H1 (cell line): ENCODE measurements at regions not wholly inside any gene's neighbourhood (a gene's known extent, or its start where the extent isn't known, plus 50 kb on each side); places are given as distances from the start of the nearest gene placed in this dataset.

Source experiments
- CTCF ChIA-PET: fragments of 300-600 bp; sonication (Branson Sonifier 250); formaldehyde crosslinking; loops from one replicate; lab custom pipeline; 2021; ENCODE audit not compliant: partially characterized antibody; lab: Charles Lee
- POLR2A ChIA-PET: fragments of 300-600 bp; sonication (Branson Sonifier 250); formaldehyde crosslinking; loops from one replicate; lab custom pipeline; 2021; ENCODE audit warnings: inconsistent platforms; ENCODE audit not compliant: partially characterized antibody; lab: Charles Lee
- DNase-seq, 2 experiments: peaks; one replicate each; pipeline versions ENCODE4 v3.0.0 to v3.0.0-alpha.2; 2010 to 2022; ENCODE audit warnings: low spot score in 2 of 2, low read depth in 1 of 2, mixed read lengths in 1 of 2
- FAIRE-seq: peaks from 2 replicates; lab custom pipeline; 2011; peaks lifted over from hg19 to GRCh38; lab: Jason Lieb, UNC
- H2AFZ ChIP-seq: 2 replicates; pipeline ENCODE4 v1.8.1; 2012; ENCODE audit warnings: low read length, inconsistent platforms
- H2AK5ac ChIP-seq: 2 replicates; pipeline ENCODE4 v1.6.1; 2013; ENCODE audit warnings: low read depth, low read length
- H2BK120ac ChIP-seq: replicated peaks from 2 replicates; pipeline ENCODE3; 2013; ENCODE audit warnings: low read depth, low read length, inconsistent platforms
- H2BK12ac ChIP-seq: 2 replicates; pipeline ENCODE4 v1.6.1; 2013; ENCODE audit warnings: low read depth, low read length
- H2BK15ac ChIP-seq: 2 replicates; pipeline ENCODE4 v1.6.1; 2013; ENCODE audit warnings: low read length
- H2BK20ac ChIP-seq: 2 replicates; pipeline ENCODE4 v1.6.1; 2013; ENCODE audit warnings: low read length
- H2BK5ac ChIP-seq: 2 replicates; pipeline ENCODE4 v1.6.1; 2013; ENCODE audit warnings: low read depth, low read length
- H3K14ac ChIP-seq: 2 replicates; pipeline ENCODE4 v1.6.1; 2013; ENCODE audit warnings: inconsistent platforms; ENCODE audit not compliant: insufficient read length
- H3K18ac ChIP-seq: 2 replicates; pipeline ENCODE4 v1.6.1; 2013; ENCODE audit warnings: low read length; ENCODE audit errors: extremely low read depth
- H3K23ac ChIP-seq: 2 replicates; pipeline ENCODE4 v1.6.1; 2013; ENCODE audit warnings: inconsistent platforms; ENCODE audit not compliant: insufficient read length
- H3K23me2 ChIP-seq: 2 replicates; pipeline ENCODE4 v1.6.1; 2013; ENCODE audit warnings: low read depth, low read length
- H3K27ac ChIP-seq: 2 replicates; pipeline ENCODE4 v1.6.1; 2011; ENCODE audit warnings: low read depth, low read length, inconsistent platforms
- H3K27me3 ChIP-seq, 4 experiments: replicated peaks in 1 of 4; 1 replicate in 1 of 4; 2 replicates in 3 of 4; pipeline versions ENCODE4 v1.6.1 to v1.8.1; 2011 to 2013; ENCODE audit warnings: low read length in 3 of 4, mild to moderate bottlenecking in 3 of 4, inconsistent platforms in 2 of 4, mixed read lengths in 2 of 4, moderate library complexity in 1 of 4; ENCODE audit not compliant: control insufficient read depth in 3 of 4, insufficient read depth in 3 of 4; ENCODE audit errors: extremely low read depth in 1 of 4
- H3K36me3 ChIP-seq, 4 experiments: 2 replicates each; pipeline versions ENCODE4 v1.6.1 to v1.8.1; 2011 to 2013; ENCODE audit warnings: mild to moderate bottlenecking in 4 of 4, low read length in 3 of 4, moderate library complexity in 2 of 4, control low read depth in 1 of 4, inconsistent platforms in 1 of 4; ENCODE audit not compliant: insufficient read depth in 4 of 4, control insufficient read depth in 2 of 4
- H3K4ac ChIP-seq: replicated peaks from 2 replicates; pipeline ENCODE3; 2013; ENCODE audit warnings: low read length, low read depth, mixed read lengths, inconsistent platforms; ENCODE audit not compliant: insufficient read length
- H3K4me1 ChIP-seq, 4 experiments: replicated peaks in 1 of 4; 1 replicate in 1 of 4; 2 replicates in 3 of 4; pipeline versions ENCODE4 v1.6.1 to v1.8.1; 2011 to 2013; ENCODE audit warnings: low read length in 3 of 4, inconsistent platforms in 2 of 4, mixed read lengths in 1 of 4; ENCODE audit not compliant: insufficient read depth in 4 of 4, control insufficient read depth in 3 of 4
- H3K4me2 ChIP-seq, 2 experiments: 2 replicates each; pipeline versions ENCODE4 v1.6.1 to v1.8.1; 2011 to 2013; ENCODE audit warnings: low read depth in 2 of 2, low read length in 2 of 2, control low read depth in 1 of 2, inconsistent platforms in 1 of 2, mild to moderate bottlenecking in 1 of 2; ENCODE audit not compliant: insufficient read depth in 1 of 2
- H3K4me3 ChIP-seq, 4 experiments: fragments of 200-600, 300-600 bp in 1 of 4; sonication (generic), shearing (Covaris generic), sonication (Bioruptor Twin) in 1 of 4; 2 replicates each; pipeline versions ENCODE4 v1.5.1 to v1.8.1; 2011 to 2016; ENCODE audit warnings: low read length in 4 of 4, low read depth in 3 of 4, control low read depth in 2 of 4, inconsistent platforms in 2 of 4, mild to moderate bottlenecking in 2 of 4, mixed read lengths in 1 of 4, moderate library complexity in 1 of 4; ENCODE audit not compliant: insufficient read depth in 2 of 4; ENCODE audit errors: extremely low read depth in 1 of 4
- H3K56ac ChIP-seq: replicated peaks from 2 replicates; pipeline ENCODE3; 2013; ENCODE audit warnings: low read depth, mild to moderate bottlenecking, mixed read lengths, low read length, inconsistent platforms; ENCODE audit not compliant: insufficient read length
- H3K79me1 ChIP-seq: 2 replicates; pipeline ENCODE4 v1.6.1; 2013; ENCODE audit warnings: low read depth, low read length, control low read depth
- H3K79me2 ChIP-seq, 2 experiments: 2 replicates each; pipeline versions ENCODE4 v1.6.1 to v1.8.1; 2012 to 2013; ENCODE audit warnings: low read length in 2 of 2, mild to moderate bottlenecking in 2 of 2, inconsistent platforms in 1 of 2; ENCODE audit not compliant: insufficient read depth in 2 of 2, control insufficient read depth in 1 of 2
- H3K9ac ChIP-seq, 4 experiments: replicated peaks in 1 of 4; 1 replicate in 1 of 4; 2 replicates in 3 of 4; pipeline versions ENCODE4 v1.6.1 to v1.8.1; 2011 to 2013; ENCODE audit warnings: low read depth in 3 of 4, low read length in 3 of 4, control low read depth in 2 of 4, mild to moderate bottlenecking in 2 of 4, moderate library complexity in 2 of 4, inconsistent platforms in 1 of 4; ENCODE audit errors: extremely low read depth in 1 of 4
- H3K9me3 ChIP-seq, 2 experiments: 2 replicates each; pipeline versions ENCODE4 v1.6.1 to v1.8.1; 2012 to 2013; ENCODE audit warnings: mild to moderate bottlenecking in 2 of 2, moderate library complexity in 2 of 2, control low read depth in 1 of 2, inconsistent platforms in 1 of 2, low read depth in 1 of 2, low read length in 1 of 2, mixed read lengths in 1 of 2; ENCODE audit not compliant: insufficient read depth in 2 of 2
- H4K20me1 ChIP-seq, 2 experiments: replicated peaks in 1 of 2; 2 replicates each; pipeline versions ENCODE3 to v1.8.1; 2011 to 2013; ENCODE audit warnings: inconsistent platforms in 2 of 2, low read length in 2 of 2, mild to moderate bottlenecking in 1 of 2; ENCODE audit not compliant: insufficient read depth in 2 of 2, control insufficient read depth in 1 of 2
- H4K5ac ChIP-seq: 2 replicates; pipeline ENCODE4 v1.6.1; 2013; ENCODE audit warnings: low read length, low read depth, mixed read lengths, inconsistent platforms; ENCODE audit not compliant: insufficient read length
- H4K8ac ChIP-seq: 2 replicates; pipeline ENCODE4 v1.8.0; 2013; ENCODE audit warnings: mild to moderate bottlenecking, moderate library complexity, low read length, inconsistent platforms; ENCODE audit not compliant: insufficient read depth; ENCODE audit errors: extremely low read depth
- H4K91ac ChIP-seq: replicated peaks from 2 replicates; pipeline ENCODE3; 2013; ENCODE audit warnings: low read length, mixed read lengths, inconsistent platforms; ENCODE audit not compliant: insufficient read length
- ASH2L ChIP-seq: fragments of 200-600, 300-600 bp; sonication (generic); IDR thresholded peaks from one replicate; pipeline ENCODE4 v1.7.1; 2017; ENCODE audit warnings: low read length
- CHD1 ChIP-seq: IDR thresholded peaks from 2 replicates; pipeline ENCODE4 v1.6.1; 2012; ENCODE audit warnings: low read depth, low read length, improper control_type of control experiment
- EGR1 ChIP-seq: IDR thresholded peaks from 2 replicates; pipeline ENCODE4 v1.6.1; 2011; ENCODE audit warnings: low read depth, low read length, borderline replicate concordance
- JUND ChIP-seq: IDR thresholded peaks from 2 replicates; pipeline ENCODE4 v1.6.1; 2011; ENCODE audit warnings: mild to moderate bottlenecking, improper control_type of control experiment, low read length
- NANOG ChIP-seq: IDR thresholded peaks from 2 replicates; pipeline ENCODE4 v1.6.1; 2011; ENCODE audit warnings: low read length, low read depth, mild to moderate bottlenecking, inconsistent platforms; ENCODE audit not compliant: insufficient read depth, poor library complexity, severe bottlenecking
- RNF2 ChIP-seq: fragments of 200-900, 300-1000 bp; sonication (generic); IDR thresholded peaks from 2 replicates; pipeline ENCODE4 v1.7.1; 2016; ENCODE audit warnings: borderline replicate concordance, low read depth, mild to moderate bottlenecking, antibody characterized with exemption, low read length; ENCODE audit not compliant: poor library complexity, severe bottlenecking; ENCODE audit errors: missing control alignments
- SIX5 ChIP-seq: IDR thresholded peaks from 2 replicates; pipeline ENCODE4 v1.6.1; 2011; ENCODE audit warnings: mild to moderate bottlenecking, low read depth, low read length
- SUZ12 ChIP-seq: fragments of 200-600 bp; sonication (generic); IDR thresholded peaks from 2 replicates; pipeline ENCODE4 v1.6.1; 2012; ENCODE audit warnings: mild to moderate bottlenecking, inconsistent platforms, low read length, moderate library complexity, mixed read lengths
- USF2 ChIP-seq: IDR thresholded peaks from 2 replicates; pipeline ENCODE4 v1.6.1; 2011; ENCODE audit warnings: low read length, improper control_type of control experiment
- WGBS, 2 experiments: shearing (Covaris generic) in 1 of 2; methylation state at CpG; one replicate each; pipeline versions ENCODE4 v1.1.6 to v1.1.7; 2013 to 2015; ENCODE audit warnings: low lambda C conversion rate in 2 of 2, mixed read lengths in 2 of 2, inconsistent platforms in 1 of 2, low coverage in 1 of 2, missing lambda C conversion rate in 1 of 2; ENCODE audit not compliant: insufficient replicate concordance in 2 of 2, insufficient coverage in 1 of 2, insufficient read length in 1 of 2; ENCODE audit errors: extremely low coverage in 1 of 2, missing lambda C conversion rate in 1 of 2; 5-methylcytosine and 5-hydroxymethylcytosine counted together
- TF ChIP-seq, protein P1 (sequence below): IDR thresholded peaks from 2 replicates; pipeline ENCODE4 v1.6.1; 2012; ENCODE audit warnings: low read length, inconsistent platforms

GRCh38 chr5:33206962-33207506 lies 233.7 kb upstream of the TARS1 start:
- Histone ChIP-seq H2BK20ac (no peak overlapping the region), H3K23ac (no peak overlapping the region), H2BK15ac (no peak overlapping the region), H3K14ac (no peak overlapping the region), H3K79me1 (no peaks in the 10 kb centered on the region), H2AK5ac (no peak overlapping the region), H3K79me2 (no peaks in the 10 kb centered on the region), H3K27ac (no peak overlapping the region), H2BK5ac (no peak overlapping the region), H3K9me3 (no peaks in the 10 kb centered on the region), H3K4me2 (no peak overlapping the region), H4K91ac (no peak overlapping the region), H4K8ac (no peak overlapping the region), H2AFZ (no peak overlapping the region), H2BK12ac (no peak overlapping the region), H3K4ac (no peak overlapping the region), H4K20me1 (no peaks in the 10 kb centered on the region), H3K18ac (no peak overlapping the region), H3K4me3 (no peak overlapping the region), H2BK120ac (no peak overlapping the region), H4K5ac (no peak overlapping the region), H3K36me3 (no peaks in the 10 kb centered on the region), H3K4me1 (no peaks in the 10 kb centered on the region), H3K56ac (no peak overlapping the region), H3K27me3 (no peaks in the 10 kb centered on the region), H3K9ac (no peak overlapping the region), H3K23me2 (no peaks in the 10 kb centered on the region)
- FAIRE-seq (no peak), DNase-seq (no peak)
- ChIA-PET POLR2A (no interaction called here), CTCF (interaction anchor here (1.1 kb wide), 1 partner anchor 264 kb away, joined by 3 read pairs; no protein-coding TSS in a partner anchor)
- TF ChIP-seq RNF2 (no peak), SIX5 (no peak), SUZ12 (no peak), CHD1 (no peak), EGR1 (no peak), ASH2L (no peak), USF2 (no peak), NANOG (no peak), JUND (no peak)
- TF ChIP-seq, protein P1, sequence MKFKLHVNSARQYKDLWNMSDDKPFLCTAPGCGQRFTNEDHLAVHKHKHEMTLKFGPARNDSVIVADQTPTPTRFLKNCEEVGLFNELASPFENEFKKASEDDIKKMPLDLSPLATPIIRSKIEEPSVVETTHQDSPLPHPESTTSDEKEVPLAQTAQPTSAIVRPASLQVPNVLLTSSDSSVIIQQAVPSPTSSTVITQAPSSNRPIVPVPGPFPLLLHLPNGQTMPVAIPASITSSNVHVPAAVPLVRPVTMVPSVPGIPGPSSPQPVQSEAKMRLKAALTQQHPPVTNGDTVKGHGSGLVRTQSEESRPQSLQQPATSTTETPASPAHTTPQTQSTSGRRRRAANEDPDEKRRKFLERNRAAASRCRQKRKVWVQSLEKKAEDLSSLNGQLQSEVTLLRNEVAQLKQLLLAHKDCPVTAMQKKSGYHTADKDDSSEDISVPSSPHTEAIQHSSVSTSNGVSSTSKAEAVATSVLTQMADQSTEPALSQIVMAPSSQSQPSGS = no peak
- WGBS, 2 experiments = 95% methylated on average over 3 of the region's 3 CpGs; no CpG with 5 or more reads in 1 of the 2 experiments
